Esophagus muscularis mucosa (tissue), 4 donors: ENCODE measurements at regions not wholly inside any gene's neighbourhood (a gene's known extent, or its start where the extent isn't known, plus 50 kb on each side); places are given as distances from the start of the nearest gene placed in this dataset.

Experiments
- CTCF ChIP-seq, 3 experiments: fragments of 200-600 bp in 2 of 3; fragments of 450-650 bp in 1 of 3; sonication (generic) in 2 of 3; IDR thresholded peaks; one replicate each; pipeline ENCODE4 v1.5.1; 2017 to 2019; ENCODE audit warnings: antibody characterized with exemption in 3 of 3, mild to moderate bottlenecking in 2 of 3, moderate library complexity in 1 of 3
- EP300 ChIP-seq: sonication (generic); formaldehyde crosslinking; IDR thresholded peaks from one replicate; pipeline ENCODE4 v1.6.1; 2017; ENCODE audit warnings: antibody characterized with exemption
- POLR2A ChIP-seq: fragments of 450-650 bp; IDR thresholded peaks from one replicate; pipeline ENCODE4 v1.6.1; 2017; ENCODE audit warnings: antibody characterized with exemption, moderate library complexity, mild to moderate bottlenecking, low read depth
- POLR2AphosphoS5 ChIP-seq, 2 donors: sonication (generic); formaldehyde crosslinking; IDR thresholded peaks; one replicate each; pipeline ENCODE4 v1.6.1; 2017; ENCODE audit warnings: antibody characterized with exemption in 2 of 2

- TF ChIP-seq CTCF (IDR thresholded peaks at IDR 0.05) (no peak), POLR2A (no peak), EP300 (no peak), POLR2AphosphoS5 (IDR thresholded peaks at IDR 0.05) (no peak)
These were observed 383.6 kb downstream of the SLITRK1 start for GRCh38 chr13:83498481-83499190.
